Ecto neural progenitor cell (in vitro differentiated cells): ENCODE measurements at regions not wholly inside any gene's neighbourhood (a gene's known extent, or its start where the extent isn't known, plus 50 kb on each side); places are given as distances from the start of the nearest gene placed in this dataset.

Experiments
- DNase-seq: peaks from one replicate; pipeline ENCODE4 v3.0.0-alpha.2; 2018; ENCODE audit warnings: low spot score

- DNase-seq, result no peak
These were observed 61.8 kb upstream of the PLEKHG1 start for GRCh38 chr6:150537893-150538292.

- no peak for DNase-seq
These were observed 60.6 kb upstream of the PLEKHG1 start for GRCh38 chr6:150539111-150539510.

- no peak for DNase-seq
These were observed 60.1 kb upstream of the PLEKHG1 start for GRCh38 chr6:150539568-150539967.

DNA sequence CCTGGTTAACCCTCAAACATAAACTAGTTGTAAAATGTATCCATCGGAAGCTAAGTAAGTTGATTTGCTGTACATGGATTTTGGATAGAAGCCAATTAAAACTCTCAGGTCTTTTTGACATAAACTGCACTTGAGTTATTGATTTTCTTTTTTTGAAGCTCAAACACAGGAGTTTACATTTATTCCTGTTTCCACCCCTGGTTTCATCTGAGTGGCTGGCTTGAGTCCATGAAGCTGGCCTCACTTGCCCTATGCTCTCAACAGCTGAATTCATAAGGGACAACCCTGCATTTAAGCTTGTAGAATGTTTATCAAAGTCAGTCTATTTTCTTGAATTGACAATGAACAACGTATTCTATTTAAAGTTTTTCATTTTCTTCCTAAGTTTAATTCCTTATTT, 58.1 kb upstream of the PLEKHG1 start:
- DNase-seq, result no peak

- no peak for DNase-seq
These were observed 56.5 kb upstream of the PLEKHG1 start for GRCh38 chr6:150543178-150543577.

DNA sequence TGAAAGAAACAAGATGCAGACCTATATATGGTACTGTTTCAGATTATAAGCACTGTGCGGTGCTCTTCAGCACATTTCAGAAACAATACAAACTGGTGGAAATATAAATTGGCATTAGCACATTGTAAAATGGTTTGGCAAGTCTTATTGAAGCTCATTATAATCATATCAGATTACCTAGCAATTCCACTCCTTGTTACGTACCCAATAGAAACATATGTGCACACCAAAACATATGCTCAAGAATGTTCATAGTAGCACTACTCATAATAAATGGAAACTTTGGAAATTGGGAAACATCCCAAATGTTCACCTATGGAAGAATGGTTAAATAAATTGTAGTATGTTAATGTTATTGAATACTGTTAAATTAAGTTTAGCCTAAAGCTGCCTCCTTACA, 54.9 kb upstream of the PLEKHG1 start:
- no peak for DNase-seq

DNA sequence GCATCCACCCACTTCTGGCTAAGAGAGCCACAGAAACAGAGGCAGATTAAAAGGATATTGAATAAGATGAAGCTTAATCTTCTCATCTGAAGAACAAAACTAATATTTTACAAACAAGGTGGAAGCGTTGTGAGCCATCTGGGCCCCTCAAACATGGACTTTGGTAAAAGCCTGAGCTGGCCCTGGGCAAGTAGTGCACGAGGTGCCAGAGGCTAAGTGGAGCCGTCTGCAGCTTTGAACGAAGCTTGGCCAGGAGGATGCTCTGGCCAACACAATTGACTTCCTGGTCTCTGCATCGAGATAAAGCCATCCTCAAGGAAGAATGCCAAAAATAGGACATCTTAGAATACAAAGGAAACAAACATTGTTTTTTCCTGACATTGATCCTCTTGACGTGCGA, 53.2 kb upstream of the PLEKHG1 start:
- DNase-seq, result no peak

DNA sequence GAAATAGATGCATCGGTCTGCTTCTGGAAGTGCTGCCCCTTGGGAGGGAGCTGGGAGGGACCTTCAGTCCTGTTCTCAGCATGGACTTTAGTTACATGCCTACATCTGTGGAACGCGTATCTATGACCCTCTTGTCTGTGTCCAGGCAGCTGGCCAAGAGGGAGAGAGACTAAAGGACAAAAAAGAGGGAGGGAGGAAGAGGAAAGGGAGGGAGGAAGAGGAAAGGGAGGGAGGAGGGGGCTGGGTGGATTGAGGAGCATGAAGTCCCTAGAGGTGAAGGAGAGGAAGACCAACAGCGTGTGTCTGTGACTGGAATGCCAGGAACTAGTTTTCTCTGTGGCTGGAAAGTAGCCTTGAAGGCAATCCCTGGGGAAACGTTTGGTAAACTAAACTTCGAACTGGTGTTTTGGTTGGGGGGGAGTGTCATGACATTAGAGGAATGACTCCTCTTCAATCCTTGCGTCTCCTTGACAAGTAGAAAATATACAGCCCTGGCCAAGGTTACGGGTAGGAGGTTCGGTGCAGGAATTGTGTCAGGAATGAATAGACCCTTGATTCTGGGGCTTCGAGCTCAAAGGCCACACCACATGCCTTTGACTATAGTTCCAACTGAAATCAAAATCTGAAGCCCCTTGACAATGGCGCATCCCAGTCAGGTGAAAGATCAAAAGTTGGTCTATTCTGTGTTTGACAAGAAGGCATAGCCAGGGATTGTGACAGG, 52.0 kb upstream of the PLEKHG1 start:
- no peak for DNase-seq

GRCh38 chr6:150548330-150548729, 51.4 kb upstream of the PLEKHG1 start:
- no peak for DNase-seq

- no peak for DNase-seq
These were observed 50.7 kb upstream of the PLEKHG1 start for GRCh38 chr6:150549007-150549406.

GRCh38 chr6:150549674-150550101, 50.0 kb upstream of the PLEKHG1 start:
- DNase-seq, result no peak
